ENCODE measurements at regions not wholly inside any gene's neighbourhood (a gene's known extent, or its start where the extent isn't known, plus 50 kb on each side); places are given as distances from the start of the nearest gene placed in this dataset.

GRCh38 chr5:130885691-130886090 is 279.4 kb downstream of the HINT1 start (continued):
- no peak for TF ChIP-seq REST (IDR thresholded peaks at IDR 0.05; ENCODE audit: unreplicated experiment)
- TF ChIP-seq ZNF331 (CRISPR knock-in tag; IDR thresholded peaks at IDR 0.05; ENCODE audit: low read depth): no peak
- TF ChIP-seq NANOG (IDR thresholded peaks at IDR 0.05; ENCODE audit: borderline replicate concordance): no peak

- H2AFZ ChIP-seq: no peak overlapping the region
- no peaks in the 10 kb centered on the region for H3K27me3 Mint-ChIP-seq (ENCODE audit: insufficient read depth, low read depth, poor library complexity)
- no peak for TF ChIP-seq JUNB (IDR thresholded peaks at IDR 0.05; ENCODE audit: unreplicated experiment)
- TF ChIP-seq ETS1 (IDR thresholded peaks at IDR 0.05): no peak
- no peak for TF ChIP-seq CREB1 (CRISPR knock-in tag; IDR thresholded peaks at IDR 0.05; ENCODE audit: low read depth)
- TF ChIP-seq REST (IDR thresholded peaks at IDR 0.05; ENCODE audit: unreplicated experiment): no peak
- TF ChIP-seq ZNF331 (CRISPR knock-in tag; IDR thresholded peaks at IDR 0.05; ENCODE audit: low read depth): no peak
- TF ChIP-seq ZNF114 (CRISPR knock-in tag; IDR thresholded peaks at IDR 0.05): no peak
- no peak for TF ChIP-seq EZH2phosphoT487 (IDR thresholded peaks at IDR 0.05; ENCODE audit: unreplicated experiment)
- no peak for TF ChIP-seq ZNF462 (CRISPR knock-in tag; IDR thresholded peaks at IDR 0.05)
- no peak for TF ChIP-seq STAT1 (IDR thresholded peaks at IDR 0.05; ENCODE audit: unreplicated experiment)
- no peak for TF ChIP-seq EZH2 (IDR thresholded peaks at IDR 0.05; ENCODE audit: low read depth, unreplicated experiment)
- no peak for TF ChIP-seq NANOG (IDR thresholded peaks at IDR 0.05; ENCODE audit: borderline replicate concordance)
Measured at GRCh38 chr5:130885027-130885426, 280.0 kb downstream of the HINT1 start.

More at GRCh38 chr5:130885027-130885426, 280.0 kb downstream of the HINT1 start:
- Histone ChIP-seq H3K9me2 (ENCODE audit: insufficient read depth) (no peaks in the 10 kb centered on the region), H4K20me1 (replicated peaks; ENCODE audit: insufficient read depth) (no peaks in the 10 kb centered on the region; the same call in 1 of the 2 replicates), H3K79me2 (replicated peaks; ENCODE audit: insufficient read depth) (no peaks in the 10 kb centered on the region), H3K36me3 (ENCODE audit: insufficient read depth) (no peaks in the 10 kb centered on the region), H3K4me1 (ENCODE audit: insufficient read depth) (no peaks in the 10 kb centered on the region), H3K27ac (ENCODE audit: low read depth) (no peak overlapping the region), H3K27me3 (ENCODE audit: insufficient read depth) (no peaks in the 10 kb centered on the region), H3K4me3 (no peak overlapping the region), H3K4me2 (no peak overlapping the region), H3F3A (replicated peaks; ENCODE audit: low read depth) (no peaks in the 10 kb centered on the region)
- Mint-ChIP-seq H3K4me1 (peaks cover 10% of the 10 kb centered on the region; the same call in 2 of the 3 replicates), H3K4me3 (no peak overlapping the region), H3K36me3 (ENCODE audit: low read depth) (no peaks in the 10 kb centered on the region), H3K27ac (no peak overlapping the region), H3K9me3 (no peaks in the 10 kb centered on the region)
- ATAC-seq: no peak
- no peak for DNase-seq (ENCODE audit: low spot score)

Measured in GM23338 (cell line).